Medulla oblongata (tissue), 1 donor: ENCODE measurements at regions not wholly inside any gene's neighbourhood (a gene's known extent, or its start where the extent isn't known, plus 50 kb on each side); places are given as distances from the start of the nearest gene placed in this dataset.
A peak's percentile ranks its signal among the peaks of the same experiment; 100 is the strongest.
"Not testable (repeated sequence)": the region's sequence is repeated elsewhere in the genome, so short reads cannot be mapped to it uniquely, and the experiment has no call there.

Source experiments
- DNase-seq: peaks from one replicate; pipeline ENCODE4 v3.0.0-alpha.2; 2015; ENCODE audit errors: extremely low spot score

DNA sequence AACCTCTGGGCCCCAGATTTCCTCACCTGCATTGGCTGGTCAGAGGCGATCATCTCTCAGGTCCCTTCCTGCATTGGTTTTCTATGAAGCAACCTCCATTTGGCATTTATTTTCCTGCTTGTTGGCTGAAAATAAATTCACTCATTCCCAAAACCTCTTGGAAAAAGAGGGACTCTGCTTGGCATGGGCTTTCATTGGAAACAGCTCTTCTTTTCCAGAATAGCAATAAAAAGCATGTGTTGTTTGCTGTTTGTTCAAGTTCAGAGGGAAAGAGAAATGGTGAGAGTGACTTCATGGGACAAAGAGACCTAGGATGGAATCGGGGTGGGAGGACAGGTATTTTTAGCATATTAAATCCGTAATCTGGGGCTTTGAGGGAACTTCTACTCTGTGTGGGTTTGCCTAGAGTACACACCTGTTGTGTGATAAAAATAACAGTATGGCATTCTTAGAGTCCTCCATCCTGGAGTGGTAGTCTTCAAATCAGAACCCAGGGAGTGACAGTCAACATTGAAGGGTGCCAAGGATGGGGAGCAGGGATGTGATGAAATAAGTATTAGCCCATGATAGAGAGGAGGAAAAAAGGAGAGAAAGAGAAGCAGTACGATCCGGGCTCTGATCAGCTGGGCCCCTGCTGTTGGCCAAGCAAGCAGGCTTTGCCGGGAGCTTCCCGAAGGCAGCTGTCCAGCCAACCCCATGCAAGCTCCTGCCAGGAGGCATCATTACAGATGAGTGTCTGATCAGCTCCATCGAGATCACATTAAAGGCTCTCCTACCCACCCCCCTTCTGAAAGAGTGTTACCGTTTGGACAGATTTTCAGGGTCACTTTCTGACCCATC, 131.9 kb upstream of the NFIA start:
- DNase-seq = no peak

DNA sequence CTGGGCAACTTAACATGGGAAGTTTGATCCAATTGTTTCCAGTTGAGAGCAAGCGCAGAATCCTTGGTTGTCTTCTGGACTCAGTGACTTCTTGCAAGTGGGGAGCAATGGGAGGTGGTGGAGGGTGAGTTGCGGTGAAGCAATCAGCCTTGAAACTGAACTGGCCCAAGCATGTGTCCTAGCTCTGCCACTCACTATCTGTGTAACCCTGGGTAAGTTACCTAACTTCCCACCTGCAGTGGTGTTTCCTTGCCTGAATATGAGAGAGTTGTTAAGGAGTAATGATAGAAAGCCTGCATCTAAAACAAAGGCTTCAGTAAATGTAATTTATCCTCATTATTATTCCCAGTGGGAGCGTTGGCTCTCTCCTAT, 132.5 kb upstream of the NFIA start:
- no peak for DNase-seq

DNA sequence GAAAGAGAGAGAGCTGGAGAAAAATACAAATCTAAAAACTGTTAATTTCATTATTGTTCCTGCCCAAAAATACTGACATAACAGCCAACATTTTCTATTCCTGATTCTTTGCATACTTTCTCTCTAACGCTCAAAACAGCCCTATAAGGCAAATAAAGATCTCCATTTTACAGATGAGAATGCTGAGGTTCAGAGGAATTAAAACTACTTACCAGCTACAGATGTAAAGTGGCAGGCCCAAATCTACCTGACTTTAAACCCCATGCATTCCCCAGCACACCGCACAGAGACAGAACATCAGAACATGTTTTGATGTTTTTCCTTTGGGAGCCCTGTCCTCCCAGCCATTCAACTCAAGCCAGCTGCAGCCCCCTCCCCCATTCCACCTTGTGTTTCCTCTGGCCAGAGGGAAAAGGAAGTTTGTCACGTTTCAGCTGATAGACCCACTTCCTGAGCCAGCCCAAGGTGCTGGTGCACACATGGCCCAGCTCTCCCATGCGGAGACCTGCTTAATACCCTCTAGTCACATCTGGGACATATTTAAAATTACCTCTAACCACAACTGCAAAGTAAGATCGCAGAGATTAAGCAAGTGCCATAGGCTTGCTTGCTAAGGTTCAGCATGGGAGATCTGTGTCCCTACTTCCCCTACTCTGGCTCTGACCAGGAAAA, 133.1 kb upstream of the NFIA start:
- DNase-seq = no peak

DNA sequence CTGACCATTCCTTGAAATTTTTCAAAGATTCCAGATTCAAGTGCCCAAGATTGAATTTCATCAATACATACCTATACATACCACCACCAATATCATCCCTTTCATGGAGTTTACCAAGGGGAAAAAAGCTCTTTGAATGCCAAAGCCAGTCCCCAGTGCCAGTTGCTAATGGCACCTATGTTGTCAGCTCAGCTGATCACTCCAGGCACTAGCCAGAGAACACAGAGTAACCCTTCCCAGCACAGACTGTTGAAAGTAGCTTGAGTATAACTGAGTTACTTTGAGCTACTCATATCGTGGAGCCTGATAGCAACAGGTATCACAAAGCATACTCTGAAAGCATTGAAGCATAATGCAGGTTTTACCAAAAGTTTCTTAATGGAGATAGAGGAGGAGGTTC, 133.9 kb upstream of the NFIA start:
- DNase-seq = peak; percentile 40

DNA sequence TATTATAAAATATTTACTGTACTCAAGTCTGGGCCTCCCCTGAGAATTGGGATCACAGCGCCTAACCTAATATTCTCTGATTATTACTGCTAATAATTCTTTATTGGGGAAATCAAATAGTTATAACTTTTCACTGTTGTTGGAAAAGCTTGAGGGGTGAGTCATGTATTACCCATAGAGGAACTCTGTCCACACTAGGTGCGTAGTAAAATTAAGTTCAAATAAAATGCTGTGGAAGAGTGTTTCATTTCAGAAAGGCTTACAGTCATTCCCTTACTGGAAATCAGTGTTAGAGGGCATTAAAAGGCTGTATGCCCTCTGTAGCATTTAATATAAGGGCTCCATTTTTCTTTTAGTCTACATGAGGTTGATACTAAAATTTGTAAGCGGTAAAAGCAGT, 135.0 kb upstream of the NFIA start:
- no peak for DNase-seq

DNA sequence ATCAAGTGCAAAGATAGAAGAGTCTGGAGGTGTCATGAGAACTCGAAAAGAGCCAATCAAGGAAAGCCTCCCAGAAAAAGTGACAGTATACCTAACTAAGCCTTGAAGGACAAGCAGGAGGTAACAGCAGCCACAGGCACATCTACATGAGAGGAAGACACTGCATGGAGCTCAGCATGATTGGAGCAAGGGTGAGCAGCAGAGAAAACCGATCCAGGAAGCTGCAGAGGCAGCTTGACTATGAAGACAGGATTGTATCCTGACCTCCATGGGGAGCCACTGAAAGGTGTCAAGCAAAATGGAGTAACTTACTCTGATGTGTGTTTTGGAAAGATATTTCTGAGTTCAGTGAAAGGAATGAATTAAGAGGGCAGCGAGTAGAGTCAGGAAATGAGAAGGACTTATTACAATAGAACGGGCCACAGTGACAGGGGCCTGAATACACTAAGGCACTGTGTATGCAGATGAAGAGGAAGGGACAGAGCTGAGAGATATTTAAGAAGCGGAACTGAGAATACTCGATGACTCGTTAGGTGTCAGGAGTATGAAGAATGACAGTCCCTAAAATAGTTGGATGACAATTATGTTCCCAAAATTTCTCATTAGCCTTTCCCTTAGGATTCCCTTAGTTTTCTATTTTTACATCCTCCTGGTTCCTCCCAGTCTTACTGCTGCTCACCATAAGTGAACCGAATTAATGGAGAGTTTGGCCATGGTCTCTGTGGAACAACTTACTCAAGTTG, 139.3 kb upstream of the NFIA start:
- peak; percentile 64 for DNase-seq

DNA sequence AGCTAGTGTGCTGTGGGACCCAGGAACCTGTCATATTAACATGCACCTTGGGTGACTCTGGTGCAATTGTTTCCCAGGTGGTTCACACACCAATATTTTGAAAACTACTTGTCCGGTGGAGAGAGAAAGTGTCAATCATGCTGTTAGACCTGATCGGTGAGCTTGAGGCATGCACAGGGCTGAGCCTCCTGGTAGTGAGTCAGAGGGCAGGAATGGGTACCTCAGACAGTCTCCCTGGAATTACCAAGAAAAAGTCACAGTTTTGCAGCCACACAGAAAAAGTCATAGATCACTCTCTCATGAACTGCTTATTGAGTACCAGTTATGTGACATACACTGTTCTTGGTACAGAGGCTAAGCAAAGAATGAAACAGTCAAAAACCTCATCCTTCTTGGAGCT, 140.1 kb upstream of the NFIA start:
- DNase-seq = no peak

DNA sequence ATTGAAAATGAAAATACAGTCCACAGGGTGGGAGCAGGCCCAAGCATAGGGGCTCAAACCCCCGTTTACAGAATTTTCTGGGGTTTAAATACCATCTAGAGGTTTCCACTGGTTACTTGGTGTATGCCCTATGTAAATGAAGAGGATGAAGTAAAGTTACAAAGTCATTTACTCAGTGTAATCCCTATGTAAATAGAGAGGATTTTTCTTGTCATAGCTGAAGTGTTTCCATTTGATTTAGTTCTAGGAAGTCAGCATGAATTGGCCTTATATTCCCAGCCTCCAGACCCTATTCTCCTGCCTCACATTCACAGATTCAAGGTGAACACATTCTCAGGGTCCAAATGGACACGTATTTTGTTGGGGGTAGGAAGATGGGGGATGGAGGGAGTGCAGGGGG, 141.7 kb upstream of the NFIA start:
- not testable (repeated sequence) for DNase-seq

DNA sequence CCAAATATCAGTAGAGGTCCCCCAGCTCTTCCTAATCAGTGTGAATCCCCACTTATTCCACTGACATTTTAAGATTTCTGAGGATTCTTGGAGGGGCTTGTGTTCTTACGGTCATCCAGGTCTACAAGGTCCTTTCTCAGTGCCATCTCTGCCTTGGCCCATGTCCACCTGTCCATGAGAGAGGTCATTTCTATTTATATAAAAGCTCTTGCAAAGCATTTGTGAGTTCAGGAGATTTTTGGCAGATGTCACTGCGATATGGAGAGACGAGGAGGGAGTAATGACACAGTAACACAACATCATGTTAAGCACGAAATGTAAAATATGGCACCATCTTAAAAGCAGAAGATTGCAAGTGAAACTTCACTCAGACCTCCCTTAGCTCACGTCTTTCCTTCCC, 144.6 kb upstream of the NFIA start:
- no peak for DNase-seq

DNA sequence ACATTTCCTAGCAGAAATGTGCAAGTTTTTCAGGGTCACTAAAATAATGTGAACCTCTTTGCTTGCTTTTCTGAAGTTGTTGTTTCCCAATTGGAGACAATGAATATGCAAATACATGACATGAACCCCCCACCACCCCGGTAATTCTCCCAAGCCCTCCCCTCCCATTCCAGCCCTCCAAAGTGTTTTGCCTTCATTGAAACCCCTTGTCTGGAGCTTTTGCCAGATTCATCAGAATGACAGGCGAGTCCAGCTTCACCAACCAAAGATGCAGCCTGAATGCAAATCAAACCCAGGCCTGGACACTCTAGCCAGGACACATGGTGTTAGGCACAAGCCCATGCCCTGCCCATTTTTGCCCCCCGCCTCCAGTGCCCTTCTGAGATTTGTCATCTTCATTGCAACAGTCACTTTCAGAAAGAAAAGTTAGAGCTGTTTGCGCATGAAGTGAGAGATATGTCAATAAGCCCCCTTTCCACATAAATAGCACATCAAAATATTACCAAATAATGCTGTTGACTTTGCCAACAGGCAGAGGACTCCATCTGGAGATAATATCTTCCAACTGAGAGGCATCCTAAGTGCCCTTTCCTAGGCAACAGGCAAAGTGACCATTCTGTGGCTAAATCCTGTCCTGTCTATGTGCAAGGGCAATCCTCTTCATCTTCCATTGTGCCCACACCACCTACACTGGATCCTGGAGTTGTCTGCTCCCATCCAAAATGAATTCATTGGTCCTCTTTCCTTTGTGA, 145.6 kb upstream of the NFIA start:
- DNase-seq = peak; percentile 36

DNA sequence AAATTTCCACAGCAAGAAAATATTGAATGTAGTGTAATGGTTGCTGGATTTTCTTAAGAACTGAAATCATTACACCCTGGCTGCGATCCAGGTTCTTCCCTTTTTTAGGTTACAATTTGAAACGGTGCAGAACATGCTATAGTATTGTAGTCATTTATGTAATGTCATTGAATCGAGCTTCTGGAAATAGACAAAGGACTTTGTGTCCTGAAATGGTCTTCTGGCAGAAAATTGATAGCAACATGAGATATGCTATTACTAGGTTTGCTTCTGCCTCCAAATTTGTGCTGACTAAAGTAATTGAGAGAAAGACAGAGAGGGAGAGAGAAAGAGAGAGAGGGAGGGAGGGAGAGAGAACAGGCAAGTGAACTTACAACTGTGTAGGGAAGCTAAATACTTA, 146.2 kb upstream of the NFIA start:
- DNase-seq = peak; percentile 15

DNA sequence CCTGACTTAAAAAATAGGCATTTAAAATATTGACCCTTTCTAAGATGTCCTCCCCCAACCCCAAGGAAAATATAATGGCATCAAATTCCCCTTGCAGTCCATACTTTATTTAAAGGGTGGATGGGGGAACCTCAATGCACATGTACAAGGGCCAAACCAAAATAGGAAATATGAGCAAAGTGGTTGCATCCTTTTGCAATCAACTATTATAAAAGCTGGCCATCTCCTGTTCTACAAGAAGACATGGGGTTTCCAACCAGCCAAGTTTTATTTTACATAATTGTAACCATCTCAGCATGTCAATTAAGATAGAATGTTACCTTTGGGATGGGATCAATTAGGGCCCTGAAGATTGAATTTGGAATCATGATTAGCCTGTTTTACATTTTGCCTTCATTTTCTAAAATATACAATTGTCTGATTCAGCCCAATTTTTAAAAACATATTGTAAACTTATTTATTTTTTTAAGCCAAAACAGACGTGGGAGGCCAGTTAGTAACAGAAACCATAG, 146.7 kb upstream of the NFIA start:
- no peak for DNase-seq

DNA sequence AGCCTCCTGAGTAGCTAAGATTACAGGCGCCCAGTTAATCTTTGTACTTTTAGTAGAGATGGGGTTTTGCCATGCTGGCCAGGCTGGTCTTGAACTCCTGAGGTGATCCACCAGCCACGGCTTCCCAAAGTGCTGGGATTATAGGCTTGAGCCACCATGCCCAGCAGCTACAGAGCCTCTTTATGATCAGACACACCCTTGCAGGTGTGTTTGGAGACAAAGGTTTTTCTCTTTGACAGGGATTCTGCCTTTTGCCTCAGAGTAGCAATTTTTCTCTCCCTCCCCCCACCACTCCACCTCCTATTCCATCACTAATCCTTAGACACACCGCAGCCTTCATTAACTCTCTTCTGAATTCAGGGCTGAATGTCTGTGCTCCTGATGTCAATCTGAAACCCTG, 152.2 kb upstream of the NFIA start:
- no peak for DNase-seq

DNA sequence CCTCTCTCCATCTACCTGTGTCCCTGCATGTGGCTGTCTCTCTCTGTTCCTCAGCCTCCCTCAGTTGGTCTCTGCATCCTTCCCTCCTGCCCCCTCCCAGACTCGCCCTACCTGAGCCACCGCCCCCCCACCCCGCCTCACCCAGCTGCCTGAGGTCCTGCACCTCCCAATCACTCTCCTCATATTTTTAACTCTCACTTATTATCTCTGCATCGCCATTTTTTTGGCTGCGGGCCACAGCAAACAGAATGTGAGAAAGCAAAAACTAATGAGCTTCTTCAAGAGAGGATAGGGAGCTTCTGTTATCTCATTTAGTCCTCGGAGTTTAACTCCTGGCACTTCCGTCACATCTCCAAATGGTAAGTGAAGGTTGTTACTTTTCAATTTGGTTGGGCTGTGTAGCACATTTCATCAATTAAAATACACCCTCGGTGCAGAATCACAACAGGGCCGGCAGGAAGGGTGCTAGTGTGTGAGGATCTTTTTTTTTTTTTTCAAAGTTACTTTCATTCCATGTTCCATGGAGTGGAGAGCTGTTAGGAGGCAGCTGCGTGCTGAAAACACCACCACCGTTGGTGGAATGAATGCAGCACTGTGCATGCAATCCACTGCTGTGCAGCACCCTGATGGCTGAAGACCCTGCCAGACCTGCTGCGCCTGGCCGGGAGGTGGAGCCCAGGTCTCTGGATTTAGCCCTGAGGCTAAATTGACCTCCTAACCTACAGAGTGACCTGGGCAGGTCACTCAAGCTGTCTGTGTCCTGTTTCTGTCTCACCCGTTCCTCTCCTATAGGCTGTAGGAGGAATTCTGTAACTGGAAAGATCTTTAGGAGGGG, 157.2 kb upstream of the NFIA start:
- no peak for DNase-seq

DNA sequence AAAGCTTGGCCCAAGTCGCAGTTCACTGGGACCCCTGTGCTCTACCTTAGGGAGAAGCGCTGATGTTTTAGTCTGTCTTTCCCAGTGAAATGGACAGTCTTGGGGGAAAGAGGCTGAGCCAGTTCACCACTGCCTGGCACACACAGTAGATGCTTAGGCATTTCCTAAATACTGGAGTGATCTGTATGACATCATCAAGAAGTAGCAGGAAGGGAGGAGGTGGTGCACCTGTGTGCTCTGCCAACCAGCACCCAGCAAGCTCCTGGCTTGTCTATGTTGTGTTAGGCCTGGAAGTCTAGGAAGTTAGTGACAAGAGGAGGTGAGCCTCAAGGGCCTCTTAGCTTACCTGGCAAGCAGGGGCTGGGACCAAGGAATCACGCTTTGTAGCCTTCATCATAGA, 158.2 kb upstream of the NFIA start:
- DNase-seq = no peak

DNA sequence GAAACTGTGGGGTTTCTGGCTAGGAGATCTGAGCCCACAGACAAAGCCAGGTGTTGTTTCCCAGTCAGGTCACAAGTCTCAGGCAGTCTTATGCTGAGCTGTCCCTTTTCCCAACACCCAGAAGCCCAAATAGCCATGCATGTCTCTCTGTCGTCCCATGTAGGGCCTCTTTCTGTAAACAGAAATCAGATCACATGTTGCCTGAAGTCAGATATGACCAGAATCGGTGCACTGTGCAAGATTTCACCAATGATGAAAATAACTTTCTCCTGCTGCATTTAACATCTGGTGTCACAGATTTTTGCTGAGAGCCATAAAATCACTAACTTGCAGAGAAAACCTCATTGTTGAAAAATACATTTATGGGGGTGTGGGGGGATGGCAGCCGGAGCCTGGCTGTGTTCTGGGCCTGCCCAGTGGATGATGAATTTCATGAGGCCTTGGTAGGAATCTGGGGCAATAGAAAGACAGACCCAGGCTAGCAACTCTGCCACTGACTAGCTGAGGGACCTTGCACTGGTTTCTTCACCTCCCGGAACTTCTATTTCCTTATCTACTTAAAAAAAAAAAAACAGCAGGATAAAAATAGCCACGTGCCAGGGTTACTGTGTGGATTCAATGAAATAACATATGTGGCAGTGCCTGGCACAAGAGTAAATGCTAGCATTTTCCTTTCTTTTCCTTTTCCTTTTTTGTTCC, 158.8 kb upstream of the NFIA start:
- no peak for DNase-seq

DNA sequence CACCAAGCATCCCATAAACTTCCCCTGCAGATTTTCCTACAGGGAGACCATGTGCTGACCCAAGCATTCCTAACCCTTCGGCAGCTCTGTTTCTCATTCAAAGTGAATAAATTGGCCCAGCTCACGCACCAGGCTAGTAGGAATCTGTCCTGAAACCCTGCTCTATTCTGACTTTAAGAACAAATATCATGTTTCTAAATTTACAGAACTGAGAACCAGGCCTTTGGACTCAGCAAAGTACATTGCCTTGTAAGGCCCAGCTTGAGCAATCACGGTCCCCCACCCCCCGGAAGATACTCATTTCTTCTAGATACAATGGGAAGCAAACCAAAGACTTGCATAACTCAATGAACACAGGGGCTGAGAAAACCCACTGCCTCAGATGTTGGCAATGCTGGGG, 160.1 kb upstream of the NFIA start:
- peak; percentile 45 for DNase-seq

DNA sequence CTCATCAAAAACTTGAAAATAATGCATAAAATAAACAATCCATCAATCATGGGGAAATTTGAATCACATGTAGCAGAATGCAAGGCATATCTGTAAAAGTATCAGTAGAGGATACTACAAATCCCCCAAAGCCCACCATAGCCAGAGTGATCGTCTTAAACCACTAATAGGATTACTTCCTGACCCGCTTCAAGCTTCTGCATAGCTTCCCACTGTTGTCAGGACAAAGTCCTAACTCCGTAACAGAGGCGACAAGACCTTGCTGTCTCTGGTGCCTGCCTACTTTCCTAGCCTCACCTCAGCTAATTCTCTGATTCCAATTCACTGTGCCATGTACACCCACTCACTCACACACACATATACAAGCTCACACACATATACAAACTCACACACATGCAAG, 161.2 kb upstream of the NFIA start:
- DNase-seq = no peak

DNA sequence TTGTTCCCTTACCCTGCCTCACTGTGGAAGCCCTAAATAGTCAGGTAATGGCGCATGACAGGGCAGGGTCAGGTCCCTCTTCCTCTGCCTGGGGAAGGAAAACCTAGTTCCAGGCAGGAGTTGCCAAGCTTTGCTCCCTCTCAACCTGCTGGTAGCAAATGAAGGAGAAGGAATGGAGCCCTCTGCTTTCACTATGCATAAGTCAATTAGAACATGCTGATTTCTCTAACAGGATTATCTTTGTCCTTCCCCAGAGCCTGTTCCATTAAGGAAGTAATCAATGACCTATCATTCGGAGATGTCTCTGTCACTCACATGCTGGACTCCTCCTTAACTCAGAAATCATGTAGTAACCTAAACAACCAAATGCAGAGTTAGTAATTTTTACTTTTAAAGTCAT, 161.8 kb upstream of the NFIA start:
- DNase-seq = no peak

DNA sequence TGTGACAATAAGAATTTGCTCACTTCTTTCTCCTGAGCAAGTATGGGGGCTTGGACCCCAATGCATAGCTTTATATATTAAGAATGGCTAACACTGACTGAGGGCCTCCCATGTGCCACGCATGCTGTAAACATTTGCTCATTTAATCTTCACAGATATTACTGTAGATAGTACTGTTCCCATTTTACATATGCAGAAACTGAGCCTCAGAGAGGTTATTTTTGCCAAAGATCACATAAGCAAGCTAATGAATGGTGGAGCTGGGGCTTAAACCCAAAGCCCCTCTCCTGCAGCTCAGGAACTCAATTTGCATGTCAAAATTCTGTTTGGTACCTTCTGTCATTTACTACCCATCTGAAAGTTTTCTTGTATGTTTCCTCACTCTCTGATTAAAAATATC, 163.5 kb upstream of the NFIA start:
- DNase-seq = no peak
